ENCODE measurements at regions not wholly inside any gene's neighbourhood (a gene's known extent, or its start where the extent isn't known, plus 50 kb on each side); places are given as distances from the start of the nearest gene placed in this dataset.

DNA sequence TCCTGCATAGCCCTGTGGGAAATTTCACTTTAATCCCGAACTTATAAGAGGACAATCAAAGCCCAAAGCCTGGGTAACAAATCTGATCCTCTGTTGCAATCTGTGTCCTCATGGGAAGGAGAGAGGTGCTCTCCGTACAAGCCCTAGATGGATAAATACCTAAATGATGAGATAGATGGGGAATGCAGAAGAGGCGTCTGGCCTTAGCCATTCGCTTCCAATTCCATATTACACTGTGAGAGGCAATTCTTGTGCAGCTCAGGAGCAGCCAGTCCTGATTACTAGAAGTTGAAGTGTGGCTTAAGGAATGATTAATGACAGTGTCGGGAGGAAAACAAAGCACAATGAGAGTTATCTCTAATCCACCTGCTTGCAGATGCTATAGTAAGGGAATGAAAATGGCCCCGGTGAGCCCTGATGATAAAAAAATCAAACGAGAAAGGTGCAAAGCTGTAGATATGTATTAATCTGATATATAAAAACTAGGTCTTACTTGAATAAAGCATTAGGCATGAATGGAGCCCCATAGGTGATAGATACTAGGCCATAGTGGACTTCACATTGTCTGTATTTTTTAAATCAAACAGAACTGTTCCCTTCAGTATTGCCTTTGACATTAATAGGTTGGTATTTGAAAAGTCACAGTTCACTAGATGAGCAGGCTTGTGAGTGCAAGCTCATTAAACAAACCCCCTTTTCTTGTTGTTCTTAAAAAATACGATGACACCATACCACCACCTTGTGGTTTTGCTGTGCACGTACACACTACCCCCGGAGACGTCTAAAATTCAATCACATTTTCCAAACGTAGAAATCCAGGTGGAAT is 54.2 kb upstream of the TMCO5A start:
- DNase-seq, result peak; percentile 32

DNA sequence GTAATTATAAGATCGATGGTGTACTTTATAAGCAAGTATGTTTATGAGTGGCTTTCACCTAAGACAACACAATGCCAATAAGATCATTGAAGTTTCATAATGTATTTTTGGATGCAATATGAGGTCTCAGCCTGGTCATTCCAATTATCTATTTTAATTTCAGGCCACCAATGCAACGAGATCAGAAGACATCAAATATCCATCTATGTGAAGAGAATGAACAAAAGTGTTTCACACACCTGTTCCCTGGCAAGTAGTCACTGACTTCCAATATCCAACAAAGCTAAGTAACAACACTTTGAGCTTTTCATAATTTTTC is 53.6 kb upstream of the TMCO5A start:
- no peak for DNase-seq

DNA sequence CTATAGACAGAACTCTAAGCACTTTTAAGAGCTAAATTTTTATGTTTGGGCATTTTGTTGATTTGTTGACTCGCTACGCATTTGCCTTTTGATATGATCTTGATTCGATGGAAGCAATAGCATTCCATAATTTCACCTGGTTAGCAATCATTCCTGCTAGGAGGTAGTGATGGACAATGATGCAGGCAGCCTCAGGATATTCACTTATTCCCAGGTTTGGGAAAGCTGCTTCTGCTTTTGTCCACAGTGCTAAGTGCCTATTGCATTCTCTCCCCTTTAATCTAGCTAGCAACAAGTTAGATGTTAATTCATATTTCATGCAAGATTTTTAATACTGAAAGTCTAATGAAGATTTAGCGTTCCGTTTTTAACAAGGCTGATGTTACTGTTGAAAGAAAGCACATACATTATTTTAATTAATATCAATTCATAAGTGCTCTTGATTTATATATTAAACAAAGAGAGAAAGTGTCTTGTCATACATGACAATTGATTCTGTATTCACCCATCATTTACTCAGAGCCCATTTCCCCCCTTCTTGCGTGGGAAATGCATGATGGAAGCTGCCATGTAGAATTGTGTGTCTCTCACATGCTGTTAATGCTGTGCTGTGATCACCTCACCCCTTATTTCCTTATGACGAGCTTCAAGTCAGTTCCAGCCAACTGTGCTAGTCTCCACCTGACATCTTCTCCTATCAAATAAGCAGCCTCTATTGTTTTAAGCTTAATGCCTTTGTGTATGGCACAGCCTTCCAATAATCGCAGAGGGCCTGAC is 53.0 kb upstream of the TMCO5A start:
- no peak for DNase-seq

DNA sequence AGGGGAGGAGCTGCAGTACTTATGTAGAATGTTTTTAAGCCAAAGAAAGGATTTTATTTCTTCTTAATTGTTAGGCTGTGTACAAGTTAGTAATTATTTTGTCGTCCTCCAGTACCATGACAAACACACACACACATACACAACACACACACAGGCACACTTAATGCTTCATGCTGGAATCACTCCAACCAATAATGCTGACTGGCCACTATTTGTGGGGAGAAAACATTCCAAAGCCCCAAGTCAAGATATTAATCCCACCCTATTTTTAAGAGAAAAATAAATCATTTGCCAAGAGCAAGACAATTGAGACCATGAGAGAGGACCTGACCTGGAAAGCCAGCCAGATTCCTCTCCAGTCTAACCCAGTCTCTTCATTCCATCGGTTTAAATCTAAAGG is 51.8 kb upstream of the TMCO5A start:
- no peak for DNase-seq

Measured in NCI-H1694 (cell line).